ENCODE measurements at regions not wholly inside any gene's neighbourhood (a gene's known extent, or its start where the extent isn't known, plus 50 kb on each side); places are given as distances from the start of the nearest gene placed in this dataset.

DNA sequence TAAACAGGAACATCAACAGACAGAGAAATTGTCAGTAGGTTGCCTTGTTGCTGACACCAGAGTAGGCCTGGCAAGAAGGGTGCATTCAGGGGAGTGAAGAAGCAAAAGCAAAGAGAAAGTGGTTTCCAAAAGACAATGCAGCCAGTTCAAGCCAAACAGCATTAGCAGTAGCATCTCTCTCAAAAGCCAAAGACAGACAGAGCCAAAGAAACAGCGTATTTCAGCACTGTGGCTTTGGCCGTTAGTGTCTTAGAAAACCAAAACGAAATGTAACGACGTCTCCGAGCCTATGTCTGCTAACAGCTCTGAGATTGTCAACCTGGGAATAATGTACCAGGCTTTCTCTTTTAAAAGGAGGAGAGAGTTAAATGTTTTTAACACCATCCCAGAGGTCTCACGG is 178.6 kb downstream of the NRP2 start (continued):
- no peak for TF ChIP-seq REST (IDR thresholded peaks at IDR 0.05; ENCODE audit: unreplicated experiment)
- TF ChIP-seq, protein P1, sequence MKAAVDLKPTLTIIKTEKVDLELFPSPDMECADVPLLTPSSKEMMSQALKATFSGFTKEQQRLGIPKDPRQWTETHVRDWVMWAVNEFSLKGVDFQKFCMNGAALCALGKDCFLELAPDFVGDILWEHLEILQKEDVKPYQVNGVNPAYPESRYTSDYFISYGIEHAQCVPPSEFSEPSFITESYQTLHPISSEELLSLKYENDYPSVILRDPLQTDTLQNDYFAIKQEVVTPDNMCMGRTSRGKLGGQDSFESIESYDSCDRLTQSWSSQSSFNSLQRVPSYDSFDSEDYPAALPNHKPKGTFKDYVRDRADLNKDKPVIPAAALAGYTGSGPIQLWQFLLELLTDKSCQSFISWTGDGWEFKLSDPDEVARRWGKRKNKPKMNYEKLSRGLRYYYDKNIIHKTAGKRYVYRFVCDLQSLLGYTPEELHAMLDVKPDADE (IDR thresholded peaks at IDR 0.05), result no peak
- no peak for TF ChIP-seq ZNF331 (CRISPR knock-in tag; IDR thresholded peaks at IDR 0.05; ENCODE audit: low read depth)
- TF ChIP-seq CTCF (conservative IDR thresholded peaks at IDR 0.05; ENCODE audit: low read depth in 2 of 2), result no peak
- no peak for TF ChIP-seq STAT1 (IDR thresholded peaks at IDR 0.05; ENCODE audit: unreplicated experiment)
- no peak for TF ChIP-seq EZH2 (IDR thresholded peaks at IDR 0.05; ENCODE audit: low read depth, unreplicated experiment)

GRCh38 chr2:205860181-205860580 is 177.9 kb downstream of the NRP2 start:
- no peak overlapping the region for H3K27ac Mint-ChIP-seq
- no peaks in the 10 kb centered on the region for H4K20me1 ChIP-seq (replicated peaks; ENCODE audit: insufficient read depth)
- H3K36me3 Mint-ChIP-seq (ENCODE audit: low read depth), result no peaks in the 10 kb centered on the region
- DNase-seq (ENCODE audit: low spot score) (no peak), ATAC-seq (no peak)
- H3K27me3 Mint-ChIP-seq (ENCODE audit: insufficient read depth, low read depth, poor library complexity), result peaks cover 2% of the 10 kb centered on the region
- H3K4me3 ChIP-seq, result no peak overlapping the region
- H3K27me3 ChIP-seq (ENCODE audit: insufficient read depth), result no peaks in the 10 kb centered on the region
- no peaks in the 10 kb centered on the region for H3K4me1 ChIP-seq (ENCODE audit: insufficient read depth)
- H2AFZ ChIP-seq, result peak overlapping the region; percentile 38
- H3K36me3 ChIP-seq (ENCODE audit: insufficient read depth), result no peaks in the 10 kb centered on the region
- H3K9me3 Mint-ChIP-seq, result no peaks in the 10 kb centered on the region
- no peak overlapping the region for H3K4me3 Mint-ChIP-seq
- no peak overlapping the region for H3K4me2 ChIP-seq
- no peaks in the 10 kb centered on the region for H3F3A ChIP-seq (replicated peaks; ENCODE audit: low read depth)
- no peaks in the 10 kb centered on the region for H3K79me2 ChIP-seq (replicated peaks; ENCODE audit: insufficient read depth)
- peaks cover 5% of the 10 kb centered on the region; the same call in 1 of the 3 replicates for H3K4me1 Mint-ChIP-seq
- H3K9me2 ChIP-seq (ENCODE audit: insufficient read depth), result peaks cover 11% of the 10 kb centered on the region; the same call in 1 of the 2 replicates
- H3K27ac ChIP-seq (ENCODE audit: low read depth), result no peak overlapping the region
- TF ChIP-seq ZNF462 (CRISPR knock-in tag; IDR thresholded peaks at IDR 0.05), result no peak
- no peak for TF ChIP-seq REST (IDR thresholded peaks at IDR 0.05; ENCODE audit: unreplicated experiment)
- no peak for TF ChIP-seq STAT1 (IDR thresholded peaks at IDR 0.05; ENCODE audit: unreplicated experiment)

Data from GM23338 (cell line).